HFF-Myc (cell line): ENCODE measurements at regions not wholly inside any gene's neighbourhood (a gene's known extent, or its start where the extent isn't known, plus 50 kb on each side); places are given as distances from the start of the nearest gene placed in this dataset.

Experiments
- DNase-seq: peaks from one replicate; pipeline ENCODE4 v3.0.0-alpha.2; 2011; ENCODE audit warnings: low read depth; ENCODE audit errors: extremely low read depth
- H3K4me3 ChIP-seq: replicated peaks from 2 replicates; pipeline ENCODE4 v1.5.1; 2011; ENCODE audit warnings: low read depth, mild to moderate bottlenecking, control low read depth, low read length
- TF ChIP-seq, protein P1 (sequence below): IDR thresholded peaks from 2 replicates; pipeline ENCODE4 v1.5.1; 2012; ENCODE audit warnings: mild to moderate bottlenecking, low read depth, low read length, control low read depth; ENCODE audit errors: missing control alignments

GRCh38 chr7:32253299-32253698 is 183.1 kb upstream of the PDE1C start:
- TF ChIP-seq, protein P1, sequence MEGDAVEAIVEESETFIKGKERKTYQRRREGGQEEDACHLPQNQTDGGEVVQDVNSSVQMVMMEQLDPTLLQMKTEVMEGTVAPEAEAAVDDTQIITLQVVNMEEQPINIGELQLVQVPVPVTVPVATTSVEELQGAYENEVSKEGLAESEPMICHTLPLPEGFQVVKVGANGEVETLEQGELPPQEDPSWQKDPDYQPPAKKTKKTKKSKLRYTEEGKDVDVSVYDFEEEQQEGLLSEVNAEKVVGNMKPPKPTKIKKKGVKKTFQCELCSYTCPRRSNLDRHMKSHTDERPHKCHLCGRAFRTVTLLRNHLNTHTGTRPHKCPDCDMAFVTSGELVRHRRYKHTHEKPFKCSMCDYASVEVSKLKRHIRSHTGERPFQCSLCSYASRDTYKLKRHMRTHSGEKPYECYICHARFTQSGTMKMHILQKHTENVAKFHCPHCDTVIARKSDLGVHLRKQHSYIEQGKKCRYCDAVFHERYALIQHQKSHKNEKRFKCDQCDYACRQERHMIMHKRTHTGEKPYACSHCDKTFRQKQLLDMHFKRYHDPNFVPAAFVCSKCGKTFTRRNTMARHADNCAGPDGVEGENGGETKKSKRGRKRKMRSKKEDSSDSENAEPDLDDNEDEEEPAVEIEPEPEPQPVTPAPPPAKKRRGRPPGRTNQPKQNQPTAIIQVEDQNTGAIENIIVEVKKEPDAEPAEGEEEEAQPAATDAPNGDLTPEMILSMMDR: no peak
- H3K4me3 ChIP-seq: no peak overlapping the region
- no peak for DNase-seq

GRCh38 chr7:32251659-32252058 is 181.5 kb upstream of the PDE1C start:
- no peak overlapping the region for H3K4me3 ChIP-seq
- TF ChIP-seq, protein P1: no peak
- no peak for DNase-seq

GRCh38 chr7:32250471-32251260 is 180.5 kb upstream of the PDE1C start:
- TF ChIP-seq, protein P1: no peak
- no peak for DNase-seq
- H3K4me3 ChIP-seq: no peak overlapping the region

- H3K4me3 ChIP-seq: no peak overlapping the region
- no peak for DNase-seq
- TF ChIP-seq, protein P1: no peak
These were observed 179.8 kb upstream of the PDE1C start for GRCh38 chr7:32250003-32250402.

DNA sequence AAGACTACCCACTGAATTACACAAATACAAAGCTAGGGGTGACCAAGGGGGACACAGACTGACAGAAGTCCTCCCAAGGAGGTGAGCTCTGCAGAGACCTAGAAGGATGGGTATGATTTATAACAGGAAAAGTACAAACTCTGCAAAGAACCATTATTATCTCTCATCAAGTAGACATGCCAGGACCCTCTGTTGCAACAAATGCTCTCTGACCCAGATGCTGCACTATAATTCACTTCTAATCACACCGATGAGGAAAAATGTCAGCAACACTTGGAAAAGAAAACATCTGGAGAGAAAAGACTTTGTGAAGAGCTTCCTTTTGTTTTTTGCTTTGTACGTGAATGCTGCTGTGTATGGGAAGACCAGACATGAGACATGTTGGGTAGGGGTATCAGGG is 178.3 kb upstream of the PDE1C start:
- no peak overlapping the region for H3K4me3 ChIP-seq
- TF ChIP-seq, protein P1: no peak
- DNase-seq: no peak

DNA sequence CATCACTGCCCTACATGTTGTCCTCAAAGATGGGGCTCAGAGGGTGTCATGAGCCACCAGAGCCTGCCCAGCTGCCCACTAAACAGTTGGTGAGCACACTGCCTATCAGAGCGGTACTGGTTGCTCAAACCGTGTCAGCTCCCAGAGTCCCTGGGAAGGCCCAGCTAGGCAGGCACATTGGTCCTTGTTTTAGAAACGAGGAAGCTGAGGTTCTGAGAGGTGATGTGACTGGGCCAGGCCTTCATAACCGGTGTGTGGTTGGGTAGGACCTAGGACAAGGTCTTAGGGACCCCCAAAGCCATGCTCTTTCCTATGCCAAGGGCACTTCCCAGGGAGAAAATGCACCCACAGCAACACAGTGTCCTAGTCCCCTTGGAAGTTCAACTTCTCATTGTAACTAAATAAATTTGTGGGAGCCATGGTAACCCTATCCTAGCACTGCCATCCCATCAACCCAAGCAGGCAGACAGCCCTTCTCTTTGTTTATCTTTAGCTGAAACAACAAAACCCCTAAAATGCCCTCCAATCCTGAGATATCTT is 174.7 kb upstream of the PDE1C start:
- no peak for DNase-seq
- TF ChIP-seq, protein P1: no peak
- H3K4me3 ChIP-seq: no peak overlapping the region
